Activated naive CD8-positive, alpha-beta T cell (primary cell): ENCODE measurements at regions not wholly inside any gene's neighbourhood (a gene's known extent, or its start where the extent isn't known, plus 50 kb on each side); places are given as distances from the start of the nearest gene placed in this dataset.

Source experiments
- H3K27ac Mint-ChIP-seq: one replicate; pipeline ENCODE4 v1.8.0; 2021; ENCODE audit warnings: mixed read lengths
- H3K27me3 Mint-ChIP-seq: one replicate; pipeline ENCODE4 v1.8.0; 2021; ENCODE audit warnings: mixed read lengths
- H3K36me3 Mint-ChIP-seq: one replicate; pipeline ENCODE4 v1.8.0; 2021; ENCODE audit warnings: mixed read lengths
- H3K4me1 Mint-ChIP-seq: one replicate; pipeline ENCODE4 v1.8.0; 2021; ENCODE audit warnings: low read depth, mixed read lengths
- H3K4me3 Mint-ChIP-seq: one replicate; pipeline ENCODE4 v1.8.0; 2021; ENCODE audit warnings: mild to moderate bottlenecking, mixed read lengths
- H3K9me3 Mint-ChIP-seq: one replicate; pipeline ENCODE4 v1.8.0; 2021; ENCODE audit warnings: low read depth, mixed read lengths

DNA sequence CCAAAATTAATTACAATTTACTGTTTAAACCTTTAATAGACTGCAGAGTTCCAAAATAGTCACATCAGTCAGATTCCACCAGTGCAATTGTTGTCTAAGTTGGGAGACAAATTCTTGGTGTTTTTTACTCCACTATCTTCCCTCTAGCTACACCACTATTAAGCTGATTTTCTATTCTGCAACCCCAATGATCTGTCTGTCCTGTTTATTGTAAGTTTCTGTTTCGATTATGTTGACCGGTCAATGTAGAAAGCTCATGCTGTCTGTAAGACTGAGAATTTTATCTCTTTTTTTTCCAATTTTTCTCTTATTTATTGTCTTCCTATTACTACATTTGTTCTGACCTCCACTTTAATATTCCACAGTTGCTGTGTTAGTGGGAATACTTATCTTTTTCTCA lies 557.5 kb downstream of the SH2D4B start:
- Mint-ChIP-seq H3K9me3 (peaks cover 3% of the 10 kb centered on the region), H3K27me3 (peaks cover 10% of the 10 kb centered on the region), H3K36me3 (no peaks in the 10 kb centered on the region), H3K27ac (no peak overlapping the region), H3K4me1 (no peaks in the 10 kb centered on the region), H3K4me3 (no peak overlapping the region)

- Mint-ChIP-seq H3K27ac (no peak overlapping the region), H3K4me3 (no peak overlapping the region), H3K9me3 (peaks cover 3% of the 10 kb centered on the region), H3K36me3 (no peaks in the 10 kb centered on the region), H3K27me3 (peaks cover 7% of the 10 kb centered on the region), H3K4me1 (no peaks in the 10 kb centered on the region)
Observed at GRCh38 chr10:81096558-81096957, 558.9 kb downstream of the SH2D4B start.

GRCh38 chr10:81101062-81101461 lies 563.4 kb downstream of the SH2D4B start:
- Mint-ChIP-seq H3K36me3 (no peaks in the 10 kb centered on the region), H3K9me3 (no peaks in the 10 kb centered on the region), H3K27me3 (no peaks in the 10 kb centered on the region), H3K4me1 (no peaks in the 10 kb centered on the region), H3K27ac (no peak overlapping the region), H3K4me3 (no peak overlapping the region)

GRCh38 chr10:81104494-81104893 lies 566.8 kb downstream of the SH2D4B start:
- no peaks in the 10 kb centered on the region for H3K4me1 Mint-ChIP-seq
- H3K4me3 Mint-ChIP-seq, result no peak overlapping the region
- peaks cover 2% of the 10 kb centered on the region for H3K27me3 Mint-ChIP-seq

GRCh38 chr10:81108516-81109199 lies 571.0 kb downstream of the SH2D4B start:
- no peaks in the 10 kb centered on the region for H3K9me3 Mint-ChIP-seq
- H3K27me3 Mint-ChIP-seq, result peaks cover 2% of the 10 kb centered on the region
- H3K4me1 Mint-ChIP-seq, result no peaks in the 10 kb centered on the region
- no peaks in the 10 kb centered on the region for H3K36me3 Mint-ChIP-seq
- no peak overlapping the region for H3K4me3 Mint-ChIP-seq
- no peak overlapping the region for H3K27ac Mint-ChIP-seq

More at GRCh38 chr10:81104494-81104893, 566.8 kb downstream of the SH2D4B start:
- H3K27ac Mint-ChIP-seq, result no peak overlapping the region
- no peaks in the 10 kb centered on the region for H3K9me3 Mint-ChIP-seq
- H3K36me3 Mint-ChIP-seq, result no peaks in the 10 kb centered on the region

GRCh38 chr10:81109200-81109752 lies 571.6 kb downstream of the SH2D4B start:
- H3K27me3 Mint-ChIP-seq, result peaks cover 2% of the 10 kb centered on the region
- no peaks in the 10 kb centered on the region for H3K4me1 Mint-ChIP-seq
- no peak overlapping the region for H3K4me3 Mint-ChIP-seq
- no peak overlapping the region for H3K27ac Mint-ChIP-seq
- no peaks in the 10 kb centered on the region for H3K36me3 Mint-ChIP-seq
- H3K9me3 Mint-ChIP-seq, result no peaks in the 10 kb centered on the region

DNA sequence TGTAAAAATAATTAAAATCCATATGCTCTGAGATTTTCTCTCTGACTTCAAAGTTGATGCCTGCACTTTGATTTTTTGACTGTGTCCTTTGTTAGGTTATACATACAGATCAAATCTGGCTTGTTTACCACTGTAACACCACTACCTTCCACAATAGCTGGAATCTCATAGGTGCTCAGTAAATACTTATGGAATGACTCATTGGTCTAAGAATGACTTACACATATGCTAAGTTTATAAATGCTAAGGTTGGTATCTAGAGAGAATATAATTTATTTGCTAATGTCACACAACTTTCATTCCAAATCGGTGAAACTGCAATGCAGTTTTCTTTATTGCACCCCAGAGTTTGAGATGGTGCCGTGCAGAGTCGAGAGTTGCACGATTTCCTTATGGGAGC lies 578.5 kb downstream of the SH2D4B start:
- H3K36me3 Mint-ChIP-seq, result no peaks in the 10 kb centered on the region
- H3K27me3 Mint-ChIP-seq, result peaks cover 2% of the 10 kb centered on the region
- H3K9me3 Mint-ChIP-seq, result no peaks in the 10 kb centered on the region
- H3K4me3 Mint-ChIP-seq, result no peak overlapping the region
- H3K4me1 Mint-ChIP-seq, result no peaks in the 10 kb centered on the region
- no peak overlapping the region for H3K27ac Mint-ChIP-seq

DNA sequence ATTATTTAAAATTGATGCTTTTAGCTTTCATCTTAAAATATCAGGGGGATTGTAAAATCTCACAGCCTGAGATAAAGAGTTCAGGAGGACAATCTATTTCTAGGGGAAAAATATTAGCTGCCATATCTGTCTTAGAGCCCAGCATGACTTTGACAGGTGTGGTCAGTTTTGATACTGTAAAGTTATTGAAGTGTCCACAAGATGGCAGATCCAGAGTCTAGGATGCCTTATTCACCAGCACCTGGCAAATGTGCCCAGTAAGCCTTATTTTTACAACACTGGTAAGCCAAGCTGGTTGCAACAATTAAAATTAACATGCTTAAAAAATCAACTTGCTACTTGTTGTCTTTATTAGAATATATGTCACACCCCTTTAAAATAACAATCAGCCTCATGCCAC lies 579.3 kb downstream of the SH2D4B start:
- Mint-ChIP-seq H3K9me3 (no peaks in the 10 kb centered on the region), H3K36me3 (no peaks in the 10 kb centered on the region), H3K27ac (no peak overlapping the region), H3K27me3 (peaks cover 2% of the 10 kb centered on the region), H3K4me3 (no peak overlapping the region), H3K4me1 (no peaks in the 10 kb centered on the region)

DNA sequence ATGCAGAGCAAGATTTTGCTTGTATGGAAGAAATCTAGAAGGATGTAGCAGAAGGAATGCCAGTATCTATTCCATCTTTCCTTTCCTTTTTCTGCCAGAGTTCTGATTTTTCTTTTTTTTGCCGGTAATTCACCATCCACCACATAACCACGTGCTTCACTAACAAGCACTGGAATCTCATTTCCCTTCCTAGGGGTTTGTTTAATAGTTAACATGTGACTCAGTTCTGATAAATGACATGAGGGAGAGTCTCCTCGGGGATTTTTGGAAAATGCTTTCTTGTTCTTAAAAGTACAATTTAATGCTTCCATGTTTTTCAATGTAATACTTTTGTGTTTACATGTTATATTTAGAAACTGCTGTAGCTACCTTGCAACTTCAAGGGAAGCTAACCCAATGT lies 590.2 kb downstream of the SH2D4B start:
- Mint-ChIP-seq H3K27ac (no peak overlapping the region), H3K27me3 (peaks cover 2% of the 10 kb centered on the region), H3K9me3 (no peaks in the 10 kb centered on the region), H3K4me1 (no peaks in the 10 kb centered on the region), H3K4me3 (no peak overlapping the region), H3K36me3 (no peaks in the 10 kb centered on the region)

- H3K4me3 Mint-ChIP-seq, result no peak overlapping the region
- H3K9me3 Mint-ChIP-seq, result no peaks in the 10 kb centered on the region
- no peak overlapping the region for H3K27ac Mint-ChIP-seq
- H3K4me1 Mint-ChIP-seq, result no peaks in the 10 kb centered on the region
- peaks cover 2% of the 10 kb centered on the region for H3K27me3 Mint-ChIP-seq
- H3K36me3 Mint-ChIP-seq, result no peaks in the 10 kb centered on the region
Observed at GRCh38 chr10:81130014-81130413, 592.3 kb downstream of the SH2D4B start.

DNA sequence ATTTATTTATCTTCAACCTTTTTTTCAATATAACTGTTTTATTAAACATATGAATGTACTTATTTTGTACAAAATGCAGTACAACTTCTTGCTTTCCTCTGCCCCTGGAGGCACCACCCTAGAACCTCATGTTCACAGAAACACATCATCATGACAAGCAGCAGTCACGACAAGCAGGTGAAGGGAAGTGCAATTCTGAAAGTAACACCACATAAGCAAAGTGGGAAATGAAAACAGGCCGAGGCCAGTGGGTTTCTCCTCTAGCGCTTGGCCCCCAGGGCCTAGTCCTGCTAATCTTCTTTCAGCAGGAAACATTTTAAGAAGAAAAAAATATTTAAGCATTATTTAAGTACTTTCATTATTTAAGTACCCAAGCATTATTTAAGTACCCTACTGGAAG lies 598.1 kb downstream of the SH2D4B start:
- Mint-ChIP-seq H3K4me3 (no peak overlapping the region), H3K36me3 (no peaks in the 10 kb centered on the region), H3K9me3 (peaks cover 8% of the 10 kb centered on the region), H3K27ac (no peak overlapping the region), H3K27me3 (peaks cover 6% of the 10 kb centered on the region), H3K4me1 (no peaks in the 10 kb centered on the region)

GRCh38 chr10:81136261-81136660 lies 598.6 kb downstream of the SH2D4B start:
- no peaks in the 10 kb centered on the region for H3K4me1 Mint-ChIP-seq
- H3K27ac Mint-ChIP-seq, result no peak overlapping the region
- peaks cover 4% of the 10 kb centered on the region for H3K27me3 Mint-ChIP-seq
- H3K9me3 Mint-ChIP-seq, result peaks cover 8% of the 10 kb centered on the region
- H3K36me3 Mint-ChIP-seq, result no peaks in the 10 kb centered on the region
- no peak overlapping the region for H3K4me3 Mint-ChIP-seq

- Mint-ChIP-seq H3K4me3 (no peak overlapping the region), H3K9me3 (no peaks in the 10 kb centered on the region), H3K27ac (no peak overlapping the region), H3K27me3 (peaks cover 4% of the 10 kb centered on the region), H3K36me3 (no peaks in the 10 kb centered on the region), H3K4me1 (no peaks in the 10 kb centered on the region)
Observed at GRCh38 chr10:81145975-81146374, 608.3 kb downstream of the SH2D4B start.

DNA sequence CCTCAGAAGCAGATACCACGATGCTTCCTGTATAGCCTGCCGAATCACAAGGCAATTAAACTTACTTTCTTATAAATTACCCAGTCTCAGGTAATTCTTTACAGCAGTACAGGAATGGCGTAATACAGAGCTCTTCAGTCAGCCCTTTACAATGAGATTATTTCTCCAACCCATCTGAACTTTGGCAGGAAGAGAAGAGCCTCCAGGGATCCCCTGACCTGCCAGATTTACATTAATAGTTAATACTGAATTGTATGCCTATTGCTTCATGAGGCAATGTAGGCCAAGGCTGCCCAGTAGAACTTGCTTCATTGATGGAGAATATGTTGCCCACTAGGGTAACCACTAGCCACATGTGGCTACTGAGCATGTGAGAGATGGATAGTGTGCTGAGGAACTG lies 608.7 kb downstream of the SH2D4B start:
- no peak overlapping the region for H3K4me3 Mint-ChIP-seq
- peaks cover 4% of the 10 kb centered on the region for H3K27me3 Mint-ChIP-seq
- no peak overlapping the region for H3K27ac Mint-ChIP-seq
- no peaks in the 10 kb centered on the region for H3K4me1 Mint-ChIP-seq
- no peaks in the 10 kb centered on the region for H3K36me3 Mint-ChIP-seq
- no peaks in the 10 kb centered on the region for H3K9me3 Mint-ChIP-seq

DNA sequence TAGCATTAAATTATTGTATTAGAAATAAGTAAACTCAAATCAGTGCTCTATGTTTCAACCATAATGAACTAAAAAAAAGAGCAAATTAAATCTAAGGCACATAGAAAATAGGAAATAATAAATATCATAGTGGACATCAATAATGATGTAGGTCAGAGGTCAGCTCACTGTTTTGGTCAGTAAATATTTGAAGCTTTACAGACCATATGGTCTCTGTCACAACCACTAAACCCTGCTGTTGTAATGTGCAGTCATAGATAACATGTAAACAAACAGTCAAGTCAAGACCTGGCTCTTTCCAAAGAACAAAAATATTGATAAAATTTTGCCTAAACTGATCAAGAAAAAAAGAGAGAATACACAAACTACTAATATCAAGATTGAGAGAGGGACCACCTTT lies 615.0 kb downstream of the SH2D4B start:
- no peak overlapping the region for H3K4me3 Mint-ChIP-seq
- no peaks in the 10 kb centered on the region for H3K27me3 Mint-ChIP-seq
- H3K4me1 Mint-ChIP-seq, result no peaks in the 10 kb centered on the region
- H3K9me3 Mint-ChIP-seq, result no peaks in the 10 kb centered on the region
- H3K36me3 Mint-ChIP-seq, result no peaks in the 10 kb centered on the region
- H3K27ac Mint-ChIP-seq, result no peak overlapping the region

GRCh38 chr10:81157681-81158080 lies 620.0 kb downstream of the SH2D4B start:
- Mint-ChIP-seq H3K9me3 (no peaks in the 10 kb centered on the region), H3K27me3 (no peaks in the 10 kb centered on the region), H3K4me1 (no peaks in the 10 kb centered on the region)

More at GRCh38 chr10:81157681-81158080, 620.0 kb downstream of the SH2D4B start:
- Mint-ChIP-seq H3K36me3 (no peaks in the 10 kb centered on the region), H3K27ac (no peak overlapping the region), H3K4me3 (no peak overlapping the region)
